H4 (cell line): ENCODE measurements at regions not wholly inside any gene's neighbourhood (a gene's known extent, or its start where the extent isn't known, plus 50 kb on each side); places are given as distances from the start of the nearest gene placed in this dataset.
"Not testable (repeated sequence)": the region's sequence is repeated elsewhere in the genome, so short reads cannot be mapped to it uniquely, and the experiment has no call there.

ENCODE experiments used
- DNase-seq: peaks from one replicate; pipeline ENCODE4 v3.0.0-alpha.2; 2015; ENCODE audit warnings: low spot score

- DNase-seq = no peak
These were observed 114.1 kb upstream of the OTOS start for GRCh38 chr2:240254337-240255164.

GRCh38 chr2:240255165-240255491 lies 114.7 kb upstream of the OTOS start:
- DNase-seq = no peak

- DNase-seq = no peak
These were observed 115.6 kb upstream of the OTOS start for GRCh38 chr2:240255811-240256703.

GRCh38 chr2:240256704-240257637 lies 116.5 kb upstream of the OTOS start:
- no peak for DNase-seq

- DNase-seq = no peak
These were observed 117.6 kb upstream of the OTOS start for GRCh38 chr2:240257940-240258580.

GRCh38 chr2:240258685-240259084 lies 118.2 kb upstream of the OTOS start:
- no peak for DNase-seq

GRCh38 chr2:240259201-240259923 lies 118.9 kb upstream of the OTOS start:
- no peak for DNase-seq

- DNase-seq = no peak
These were observed 119.6 kb upstream of the OTOS start for GRCh38 chr2:240259924-240260529.

GRCh38 chr2:240260664-240261063 lies 120.2 kb upstream of the OTOS start:
- DNase-seq = no peak

GRCh38 chr2:240262578-240262977 lies 122.1 kb upstream of the OTOS start:
- not testable (repeated sequence) for DNase-seq

- DNase-seq = no peak
These were observed 128.9 kb upstream of the OTOS start for GRCh38 chr2:240269380-240269779.

- no peak for DNase-seq
These were observed 129.4 kb upstream of the OTOS start for GRCh38 chr2:240269886-240270285.

- no peak for DNase-seq
These were observed 131.4 kb upstream of the OTOS start for GRCh38 chr2:240271716-240272341.

- no peak for DNase-seq
These were observed 134.9 kb upstream of the OTOS start for GRCh38 chr2:240275386-240275785.

GRCh38 chr2:240277073-240277806 lies 136.8 kb upstream of the OTOS start:
- DNase-seq = peak; percentile 28

GRCh38 chr2:240277807-240278522 lies 137.5 kb upstream of the OTOS start:
- no peak for DNase-seq

GRCh38 chr2:240278661-240279060 lies 138.2 kb upstream of the OTOS start:
- no peak for DNase-seq

GRCh38 chr2:240280621-240281020 lies 140.2 kb upstream of the OTOS start:
- DNase-seq = no peak
